ENCODE measurements at regions not wholly inside any gene's neighbourhood (a gene's known extent, or its start where the extent isn't known, plus 50 kb on each side); places are given as distances from the start of the nearest gene placed in this dataset.

GRCh38 chr7:34207810-34208209, 302.5 kb downstream of the BMPER start:
- H3K36me3 ChIP-seq (ENCODE audit: control insufficient read depth, insufficient read depth, low read length) = no peaks in the 10 kb centered on the region
- no peak for ATAC-seq
- no peak overlapping the region for H3K4me3 ChIP-seq (ENCODE audit: low read length)
- Mint-ChIP-seq H3K36me3 (no peaks in the 10 kb centered on the region), H3K4me1 (no peaks in the 10 kb centered on the region), H3K9me3 (peaks cover 5 to 9% of the 10 kb centered on the region in 2 donors), H3K27ac (no peak overlapping the region), H3K27me3 (ENCODE audit: low read depth in 2 of 2) (no peaks in the 10 kb centered on the region), H3K4me3 (no peak overlapping the region)
- no peak for DNase-seq
- H3K27me3 ChIP-seq (ENCODE audit: control insufficient read depth, insufficient read depth, low read length) = no peaks in the 10 kb centered on the region
- H3K9me3 ChIP-seq (ENCODE audit: control insufficient read depth, insufficient read depth, low read length) = peaks cover 5% of the 10 kb centered on the region
- WGBS (ENCODE audit: insufficient coverage) = 84% methylated on average over 5 of the region's 5 CpGs
- no peaks in the 10 kb centered on the region for H3K4me1 ChIP-seq (ENCODE audit: control insufficient read depth, insufficient read depth, low read length)
- TF ChIP-seq CTCF (IDR thresholded peaks at IDR 0.05) = no peak
- no peak overlapping the region for H3K27ac ChIP-seq (ENCODE audit: low read length)
- intact Hi-C loops (cut with micrococcal nuclease) = no loop called here

GRCh38 chr7:34208878-34209621, 303.7 kb downstream of the BMPER start:
- H3K9me3 ChIP-seq (ENCODE audit: control insufficient read depth, insufficient read depth, low read length) = peaks cover 5% of the 10 kb centered on the region
- Mint-ChIP-seq H3K4me3 (no peak overlapping the region), H3K9me3 (peaks cover 6 to 9% of the 10 kb centered on the region in 2 donors), H3K27ac (no peak overlapping the region), H3K27me3 (ENCODE audit: low read depth in 2 of 2) (no peaks in the 10 kb centered on the region), H3K36me3 (no peaks in the 10 kb centered on the region), H3K4me1 (no peaks in the 10 kb centered on the region)
- H3K4me3 ChIP-seq (ENCODE audit: low read length) = no peak overlapping the region
- no peaks in the 10 kb centered on the region for H3K36me3 ChIP-seq (ENCODE audit: control insufficient read depth, insufficient read depth, low read length)
- no peaks in the 10 kb centered on the region for H3K27me3 ChIP-seq (ENCODE audit: control insufficient read depth, insufficient read depth, low read length)
- WGBS (ENCODE audit: insufficient coverage) = 86% methylated on average over 5 of the region's 5 CpGs
- no peaks in the 10 kb centered on the region for H3K4me1 ChIP-seq (ENCODE audit: control insufficient read depth, insufficient read depth, low read length)
- no peak overlapping the region for H3K27ac ChIP-seq (ENCODE audit: low read length)
- no peak for ATAC-seq
- TF ChIP-seq CTCF (IDR thresholded peaks at IDR 0.05) = no peak
- intact Hi-C loops (cut with micrococcal nuclease) = no loop called here
- DNase-seq = no peak

GRCh38 chr7:34211018-34211417, 305.7 kb downstream of the BMPER start:
- Histone ChIP-seq H3K36me3 (ENCODE audit: control insufficient read depth, insufficient read depth, low read length) (no peaks in the 10 kb centered on the region), H3K27ac (ENCODE audit: low read length) (no peak overlapping the region), H3K27me3 (ENCODE audit: control insufficient read depth, insufficient read depth, low read length) (no peaks in the 10 kb centered on the region), H3K4me3 (ENCODE audit: low read length) (no peak overlapping the region), H3K9me3 (ENCODE audit: control insufficient read depth, insufficient read depth, low read length) (peaks cover 5% of the 10 kb centered on the region), H3K4me1 (ENCODE audit: control insufficient read depth, insufficient read depth, low read length) (no peaks in the 10 kb centered on the region)
- intact Hi-C loops (cut with micrococcal nuclease) = no loop called here
- H3K36me3 Mint-ChIP-seq = no peaks in the 10 kb centered on the region
- no peaks in the 10 kb centered on the region for H3K4me1 Mint-ChIP-seq
- H3K9me3 Mint-ChIP-seq = peaks cover 6 to 9% of the 10 kb centered on the region in 2 donors
- DNase-seq (no peak), ATAC-seq (no peak)
- H3K27ac Mint-ChIP-seq = no peak overlapping the region
- H3K4me3 Mint-ChIP-seq = no peak overlapping the region
- no peak for TF ChIP-seq CTCF (IDR thresholded peaks at IDR 0.05)
- H3K27me3 Mint-ChIP-seq (ENCODE audit: low read depth in 2 of 2) = no peaks in the 10 kb centered on the region

- WGBS (ENCODE audit: insufficient coverage) = no CpG with 5 or more reads among the region's 1 CpG
- ATAC-seq (no peak), DNase-seq (no peak)
- Histone ChIP-seq H3K4me1 (ENCODE audit: control insufficient read depth, insufficient read depth, low read length) (no peaks in the 10 kb centered on the region), H3K27me3 (ENCODE audit: control insufficient read depth, insufficient read depth, low read length) (no peaks in the 10 kb centered on the region), H3K27ac (ENCODE audit: low read length) (no peak overlapping the region), H3K9me3 (ENCODE audit: control insufficient read depth, insufficient read depth, low read length) (no peaks in the 10 kb centered on the region), H3K36me3 (ENCODE audit: control insufficient read depth, insufficient read depth, low read length) (no peaks in the 10 kb centered on the region), H3K4me3 (ENCODE audit: low read length) (no peak overlapping the region)
- Mint-ChIP-seq H3K36me3 (no peaks in the 10 kb centered on the region), H3K27ac (no peak overlapping the region), H3K9me3 (peaks cover 0 to 2% of the 10 kb centered on the region in 2 donors), H3K4me1 (no peaks in the 10 kb centered on the region), H3K27me3 (ENCODE audit: low read depth in 2 of 2) (no peaks in the 10 kb centered on the region), H3K4me3 (no peak overlapping the region)
- no peak for TF ChIP-seq CTCF (IDR thresholded peaks at IDR 0.05)
- intact Hi-C loops (cut with micrococcal nuclease) = no loop called here
Measured at GRCh38 chr7:34217972-34218371, 312.6 kb downstream of the BMPER start.
